A549 (cell line): ENCODE measurements at regions not wholly inside any gene's neighbourhood (a gene's known extent, or its start where the extent isn't known, plus 50 kb on each side); places are given as distances from the start of the nearest gene placed in this dataset.

ENCODE experiments used
- CBX8 ChIP-seq: fragments of 200-600 bp; sonication (generic); IDR thresholded peaks from 2 replicates; pipeline ENCODE4 v1.6.1; 2016
- CTCF ChIP-seq: fragments of >200 bp; sonication (Bioruptor Twin); formaldehyde crosslinking; IDR thresholded peaks from 3 replicates; pipeline ENCODE4 v1.5.1; 2016
- EP300 ChIP-seq, 2 experiments: fragments of >200 bp; sonication (Bioruptor Twin); formaldehyde crosslinking; IDR thresholded peaks; 2 replicates in 1 of 2; 3 replicates in 1 of 2; pipeline ENCODE4 v1.6.1; 2016 to 2017
- HDAC2 ChIP-seq: fragments of 200-600 bp; sonication (generic); IDR thresholded peaks from 2 replicates; pipeline ENCODE4 v1.6.1; 2016
- HEYL ChIP-seq: fragments of 250-450 bp; sonication (Bioruptor Pico); IDR thresholded peaks from 2 replicates; pipeline ENCODE4 v1.8.0; 2021; ENCODE audit warnings: mild to moderate bottlenecking, moderate library complexity
- JUN ChIP-seq, 2 experiments: fragments of >200 bp; sonication (Bioruptor Twin); formaldehyde crosslinking; IDR thresholded peaks; 2 replicates in 1 of 2; 3 replicates in 1 of 2; pipeline ENCODE4 v1.6.1; 2016 to 2017
- JUNB ChIP-seq: fragments of >200 bp; sonication (Bioruptor Twin); formaldehyde crosslinking; IDR thresholded peaks from 2 replicates; pipeline ENCODE4 v1.6.1; 2016
- KDM1A ChIP-seq: fragments of 200-600 bp; sonication (generic); IDR thresholded peaks from 2 replicates; pipeline ENCODE4 v1.6.1; 2016; ENCODE audit warnings: low read depth, mild to moderate bottlenecking
- MYC ChIP-seq: IDR thresholded peaks from 2 replicates; pipeline ENCODE4 v1.6.1; 2012; ENCODE audit warnings: mild to moderate bottlenecking, inconsistent platforms, low read length, improper control_type of control experiment, borderline replicate concordance
- RFX5 ChIP-seq: fragments of 450-650 bp; IDR thresholded peaks from 2 replicates; pipeline ENCODE4 v1.7.1; 2014; ENCODE audit warnings: antibody characterized with exemption, mild to moderate bottlenecking, moderate library complexity
- TF ChIP-seq, protein P1 (sequence below): IDR thresholded peaks from 2 replicates; pipeline ENCODE4 v1.6.1; 2012

DNA sequence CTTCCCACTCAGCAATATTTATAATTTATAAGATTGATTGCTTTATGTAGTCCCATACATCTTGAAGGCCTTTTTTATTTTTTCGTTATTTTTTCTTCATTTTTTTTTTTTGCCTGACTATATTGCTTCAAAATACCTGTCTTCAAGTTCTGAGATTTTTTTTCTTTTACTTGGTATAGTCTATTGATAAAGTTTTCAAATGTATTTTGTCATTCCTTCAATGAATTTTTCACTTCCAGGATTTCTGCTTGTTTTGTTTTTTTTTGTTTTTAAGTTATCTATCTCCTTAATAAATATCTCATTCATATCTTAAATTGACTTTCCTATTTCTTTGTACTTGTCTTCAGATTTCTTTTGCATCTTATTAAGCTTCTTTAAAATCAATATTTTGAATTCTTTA, 905.6 kb upstream of the CDH6 start:
- no peak for TF ChIP-seq CTCF
- TF ChIP-seq HEYL: no peak
- TF ChIP-seq MYC: no peak
- TF ChIP-seq CBX8: no peak
- TF ChIP-seq JUN (IDR thresholded peaks at IDR 0.05): no peak
- TF ChIP-seq, protein P1, sequence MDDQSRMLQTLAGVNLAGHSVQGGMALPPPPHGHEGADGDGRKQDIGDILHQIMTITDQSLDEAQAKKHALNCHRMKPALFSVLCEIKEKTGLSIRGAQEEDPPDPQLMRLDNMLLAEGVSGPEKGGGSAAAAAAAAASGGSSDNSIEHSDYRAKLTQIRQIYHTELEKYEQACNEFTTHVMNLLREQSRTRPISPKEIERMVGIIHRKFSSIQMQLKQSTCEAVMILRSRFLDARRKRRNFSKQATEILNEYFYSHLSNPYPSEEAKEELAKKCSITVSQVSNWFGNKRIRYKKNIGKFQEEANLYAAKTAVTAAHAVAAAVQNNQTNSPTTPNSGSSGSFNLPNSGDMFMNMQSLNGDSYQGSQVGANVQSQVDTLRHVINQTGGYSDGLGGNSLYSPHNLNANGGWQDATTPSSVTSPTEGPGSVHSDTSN: no peak
- no peak for TF ChIP-seq EP300 (IDR thresholded peaks at IDR 0.05)
- TF ChIP-seq RFX5: no peak
- no peak for TF ChIP-seq HDAC2
- TF ChIP-seq JUNB: no peak
- TF ChIP-seq KDM1A: no peak
